Fibroblast of the conjunctiva (primary cell): ENCODE measurements at regions not wholly inside any gene's neighbourhood (a gene's known extent, or its start where the extent isn't known, plus 50 kb on each side); places are given as distances from the start of the nearest gene placed in this dataset.
"Not testable (repeated sequence)": the region's sequence is repeated elsewhere in the genome, so short reads cannot be mapped to it uniquely, and the experiment has no call there.

ENCODE experiments used
- DNase-seq: peaks from one replicate; pipeline ENCODE4 v3.0.0-alpha.2; 2010; ENCODE audit warnings: low read depth

- no peak for DNase-seq
These were observed 208.7 kb downstream of the SOX2 start for GRCh38 chr3:181920409-181920808.

- no peak for DNase-seq
These were observed 209.5 kb downstream of the SOX2 start for GRCh38 chr3:181921220-181921619.

- not testable (repeated sequence) for DNase-seq
These were observed 214.1 kb downstream of the SOX2 start for GRCh38 chr3:181925841-181926240.

GRCh38 chr3:181929501-181929900, 217.8 kb downstream of the SOX2 start:
- DNase-seq: no peak

DNA sequence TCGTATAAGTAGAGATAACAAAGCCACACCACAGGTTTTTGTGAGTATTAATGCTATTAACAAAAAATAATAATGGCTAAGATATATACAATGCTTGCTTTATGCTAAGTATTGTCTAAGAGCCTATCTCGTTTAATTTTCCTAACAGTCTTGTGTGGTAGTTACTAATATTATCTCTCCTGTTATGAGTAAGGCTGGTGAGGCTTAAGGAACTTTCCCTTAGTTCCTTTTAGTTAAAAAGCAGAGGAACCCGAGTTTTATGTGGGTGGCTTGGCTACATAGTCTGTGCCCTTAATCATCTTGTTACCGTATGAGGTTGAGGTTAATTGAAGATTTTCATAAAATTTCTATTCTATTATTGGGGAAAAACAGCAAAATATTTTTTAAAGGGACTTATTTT, 218.4 kb downstream of the SOX2 start:
- DNase-seq: no peak

DNA sequence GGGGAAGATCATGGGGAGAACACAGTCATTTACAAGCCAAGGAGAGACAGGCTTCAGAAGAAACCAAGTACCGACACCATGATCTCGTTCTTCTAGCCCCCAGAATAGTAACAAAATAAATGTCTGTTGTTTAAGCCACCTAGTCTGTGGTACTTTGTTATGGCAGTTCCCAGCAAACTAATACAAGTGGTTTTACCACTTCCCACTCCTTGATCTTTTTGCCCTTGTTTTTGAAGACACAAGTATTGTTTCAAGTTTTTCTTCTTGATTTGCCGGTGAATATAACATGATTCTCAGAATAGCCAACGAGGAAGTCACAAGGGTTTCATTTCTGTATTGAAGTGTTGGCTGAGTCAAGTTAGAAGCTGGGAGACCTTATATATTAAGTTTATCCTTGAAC, 220.3 kb downstream of the SOX2 start:
- no peak for DNase-seq

DNA sequence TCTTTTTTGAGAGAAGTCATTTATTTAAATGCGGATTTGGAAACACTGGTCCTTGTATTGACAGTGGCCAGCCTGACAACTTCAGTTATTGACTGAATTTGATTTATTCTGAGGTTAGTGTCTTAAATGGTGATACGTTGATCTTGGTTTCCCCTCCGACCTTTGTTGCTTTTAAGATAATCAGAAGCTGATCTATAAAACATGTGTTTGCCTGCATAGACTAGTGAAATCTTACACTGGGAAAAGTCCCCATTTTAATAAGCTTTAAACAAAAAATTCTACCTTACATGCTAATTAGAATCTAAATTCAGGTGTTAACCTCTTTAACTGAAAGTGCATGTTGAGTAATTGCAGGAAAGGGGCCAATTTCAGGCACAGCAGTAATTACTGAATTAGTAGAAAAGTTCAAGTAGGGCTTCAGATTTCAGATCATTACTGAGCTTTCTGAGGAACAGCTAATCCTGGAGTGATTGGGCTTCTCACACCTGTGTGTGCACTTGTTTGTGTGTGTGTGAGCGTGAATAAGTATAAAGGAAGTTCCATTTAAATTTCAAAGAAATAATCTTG, 221.4 kb downstream of the SOX2 start:
- DNase-seq: no peak

DNA sequence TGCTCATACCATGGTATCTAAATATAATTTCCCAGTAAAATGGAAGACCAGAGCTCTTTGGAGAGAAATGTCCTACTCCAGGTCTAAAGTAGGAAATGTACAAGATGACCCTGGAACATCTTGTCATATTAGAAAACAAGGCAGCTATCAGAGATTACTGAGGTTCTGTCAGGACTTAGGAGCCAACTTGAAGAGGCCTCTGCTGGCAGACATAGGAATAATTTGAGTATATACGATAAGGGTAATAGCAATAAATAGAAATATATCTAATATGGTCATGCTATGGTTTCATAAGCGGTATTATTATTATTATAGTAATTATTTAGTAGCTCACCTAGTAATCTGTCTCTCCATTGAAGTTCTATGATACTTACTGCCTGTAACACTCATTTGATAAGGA, 224.2 kb downstream of the SOX2 start:
- no peak for DNase-seq

DNA sequence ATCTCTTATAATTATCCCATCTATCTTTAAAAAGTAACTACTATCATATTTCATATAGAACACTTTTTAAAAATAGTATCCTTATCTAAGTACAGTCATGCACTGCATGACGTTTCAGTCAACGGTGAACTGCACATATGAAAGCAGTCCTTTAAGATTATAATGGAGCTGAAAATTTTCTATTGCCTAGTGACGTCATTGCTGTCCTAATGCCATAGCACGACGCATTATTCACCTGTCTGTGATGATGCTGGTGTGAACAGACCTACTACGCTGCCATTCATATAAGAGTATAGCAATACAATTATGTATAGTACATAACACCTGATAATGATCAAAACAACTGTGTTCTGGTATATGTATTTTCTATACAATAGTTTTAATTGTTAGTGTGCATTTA, 225.0 kb downstream of the SOX2 start:
- no peak for DNase-seq

GRCh38 chr3:181938580-181938979, 226.9 kb downstream of the SOX2 start:
- not testable (repeated sequence) for DNase-seq

DNA sequence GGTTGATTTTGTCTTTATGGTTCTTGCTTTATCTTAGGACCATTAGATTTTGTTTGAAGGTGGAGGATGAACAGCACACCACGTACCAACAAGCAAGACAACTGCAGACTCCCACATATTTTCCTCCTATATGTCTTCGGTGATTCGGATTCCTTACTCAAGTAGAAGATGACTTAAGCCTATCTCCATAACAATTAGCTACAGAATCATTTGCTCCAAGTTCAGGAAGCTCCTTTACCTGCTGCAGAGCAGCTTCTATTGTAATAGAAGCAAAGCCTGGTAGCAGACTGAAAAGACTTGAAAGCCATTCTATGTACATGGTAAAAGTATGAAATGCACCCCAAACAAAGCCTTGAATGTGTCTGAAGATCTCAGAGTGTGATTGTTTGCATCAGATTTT, 229.0 kb downstream of the SOX2 start:
- no peak for DNase-seq

GRCh38 chr3:181941250-181941649, 229.5 kb downstream of the SOX2 start:
- DNase-seq: no peak

- no peak for DNase-seq
These were observed 231.6 kb downstream of the SOX2 start for GRCh38 chr3:181943285-181943684.

DNA sequence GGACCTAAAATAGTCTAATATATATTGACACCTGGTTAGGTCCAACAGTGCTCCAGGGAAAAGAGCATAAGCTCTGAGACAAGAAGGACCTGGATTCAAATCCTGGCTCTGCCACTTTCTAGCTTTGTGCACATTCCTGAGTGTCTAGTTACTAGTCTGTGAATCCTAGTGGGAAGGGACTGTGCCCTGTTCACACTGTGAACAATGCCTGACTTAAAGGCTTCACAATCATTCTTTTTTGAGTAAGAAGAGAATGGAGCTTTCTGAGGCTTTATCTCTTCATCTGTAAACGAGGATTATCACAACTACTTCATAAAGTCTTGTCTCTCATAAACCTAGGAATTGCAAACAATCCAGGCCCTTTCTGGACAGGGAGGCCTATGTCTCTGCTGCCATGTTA, 235.9 kb downstream of the SOX2 start:
- DNase-seq: no peak

- no peak for DNase-seq
These were observed 236.6 kb downstream of the SOX2 start for GRCh38 chr3:181948286-181948685.

GRCh38 chr3:181952221-181952620, 240.5 kb downstream of the SOX2 start:
- DNase-seq: no peak

- no peak for DNase-seq
These were observed 241.2 kb downstream of the SOX2 start for GRCh38 chr3:181952929-181953328.

DNA sequence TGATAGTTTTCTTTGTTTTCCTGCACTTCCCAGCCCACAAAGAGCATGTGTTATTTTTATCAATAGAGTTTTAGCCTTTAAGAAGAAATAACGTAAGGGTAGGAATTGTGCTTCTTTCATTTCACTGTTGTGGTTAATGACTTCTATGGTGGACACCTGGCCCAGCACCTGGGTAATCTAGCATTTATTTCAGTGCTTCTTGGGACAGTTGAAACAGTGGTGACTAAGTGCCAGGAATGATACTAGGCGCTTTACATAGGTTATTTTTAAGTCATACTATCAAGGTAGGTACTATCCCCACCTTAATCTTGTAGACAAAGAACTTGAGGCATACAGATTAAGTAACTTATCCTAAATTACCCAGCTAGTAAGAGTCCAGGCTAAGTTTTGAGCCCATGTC, 243.8 kb downstream of the SOX2 start:
- DNase-seq: no peak

DNA sequence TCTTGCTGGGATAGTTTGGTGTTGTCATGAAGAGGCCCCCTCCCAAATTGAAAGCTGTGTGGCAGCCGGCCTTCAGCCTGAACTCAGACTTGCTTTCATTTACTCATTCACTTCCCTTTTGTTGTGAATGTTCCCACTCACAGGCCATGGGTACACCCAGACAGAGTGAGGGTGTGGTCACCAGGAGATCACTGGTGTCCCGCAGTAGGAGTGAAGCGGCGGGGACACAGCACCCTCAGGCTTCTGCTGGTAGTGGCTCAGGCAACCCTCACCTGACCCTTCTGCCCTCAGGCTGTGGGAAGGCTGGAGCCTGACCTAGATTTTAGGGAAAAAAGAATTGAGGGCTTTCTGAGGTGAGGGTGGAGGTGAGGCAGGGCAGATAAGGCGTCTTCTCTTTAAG, 244.4 kb downstream of the SOX2 start:
- DNase-seq: no peak

- no peak for DNase-seq
These were observed 254.7 kb downstream of the SOX2 start for GRCh38 chr3:181966393-181966792.

- DNase-seq: no peak
These were observed 258.2 kb downstream of the SOX2 start for GRCh38 chr3:181969925-181970324.

- DNase-seq: no peak
These were observed 259.7 kb downstream of the SOX2 start for GRCh38 chr3:181971424-181971823.

DNA sequence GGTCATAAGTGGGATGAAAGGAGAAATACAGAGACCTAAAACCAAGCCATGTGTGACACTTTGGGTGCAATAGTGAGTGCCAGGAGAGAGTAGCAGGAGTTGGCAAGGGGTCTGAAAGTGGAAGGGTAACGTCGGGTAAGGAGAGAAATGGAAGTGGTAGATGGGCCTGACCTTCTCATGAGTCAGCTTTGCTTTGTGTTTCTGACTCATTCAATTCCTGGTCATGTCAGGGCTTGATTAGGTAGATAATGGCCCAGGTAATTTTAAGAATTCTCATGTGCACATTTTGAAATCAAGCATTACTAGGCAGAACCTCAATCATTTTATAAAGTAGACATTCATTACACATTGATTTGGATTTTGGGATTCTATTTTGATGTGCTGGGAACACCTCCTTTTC, 262.5 kb downstream of the SOX2 start:
- DNase-seq: no peak

GRCh38 chr3:181976526-181976925, 264.8 kb downstream of the SOX2 start:
- no peak for DNase-seq

- no peak for DNase-seq
These were observed 273.7 kb downstream of the SOX2 start for GRCh38 chr3:181985386-181985785.
